ENCODE measurements at regions not wholly inside any gene's neighbourhood (a gene's known extent, or its start where the extent isn't known, plus 50 kb on each side); places are given as distances from the start of the nearest gene placed in this dataset.

DNA sequence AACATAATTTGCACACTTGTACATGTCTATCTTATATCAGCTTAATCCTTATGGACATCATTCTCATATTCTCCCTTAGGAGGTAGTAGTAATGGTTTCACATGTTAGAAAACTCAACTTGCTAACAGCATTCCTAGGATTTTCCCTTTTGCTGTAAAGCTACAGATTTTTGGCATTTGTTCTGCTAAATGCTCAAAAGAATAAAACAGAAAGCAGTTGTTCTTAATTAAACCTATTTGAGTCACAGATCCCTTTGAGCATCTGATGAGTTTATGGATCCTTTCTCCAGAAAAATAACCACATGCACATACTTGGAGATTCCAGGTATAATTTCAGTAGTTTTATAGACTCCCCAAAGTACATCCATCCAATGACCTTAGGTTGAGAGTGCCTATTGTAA, 122.9 kb upstream of the BET1 start:
- no peaks in the 10 kb centered on the region for H3K4me1 ChIP-seq (replicated peaks in 1 of 2; ENCODE audit: control insufficient read depth in 2 of 2, insufficient read depth in 2 of 2, low read length in 2 of 2)
- H3K4me3 ChIP-seq, result no peak overlapping the region
- no peak for TF ChIP-seq ZNF449 (CRISPR knock-in tag; IDR thresholded peaks at IDR 0.05)
- TF ChIP-seq SIN3B (IDR thresholded peaks at IDR 0.05; ENCODE audit: low read depth), result no peak
- TF ChIP-seq TBL1XR1 (IDR thresholded peaks at IDR 0.05; ENCODE audit: low read length in 2 of 2), result no peak
- no peak for TF ChIP-seq ZNF347 (CRISPR knock-in tag; IDR thresholded peaks at IDR 0.05; ENCODE audit: low read depth)
- no peak for TF ChIP-seq CSDE1 (IDR thresholded peaks at IDR 0.05)
- TF ChIP-seq ZBTB7A (IDR thresholded peaks at IDR 0.05; ENCODE audit: borderline replicate concordance, control insufficient read depth, low read depth, low read length), result no peak
- no peak for TF ChIP-seq EP400 (IDR thresholded peaks at IDR 0.05)
- TF ChIP-seq TCFL5 (CRISPR knock-in tag; conservative IDR thresholded peaks at IDR 0.05), result no peak
- no peak for TF ChIP-seq ZBTB26 (CRISPR knock-in tag; IDR thresholded peaks at IDR 0.05)
- no peak for TF ChIP-seq ZBTB8A (IDR thresholded peaks at IDR 0.05; ENCODE audit: partially characterized antibody)
- no peak for TF ChIP-seq TAF9B (IDR thresholded peaks at IDR 0.05; ENCODE audit: partially characterized antibody)
- no peak for TF ChIP-seq KLF13 (tag; IDR thresholded peaks at IDR 0.05; ENCODE audit: borderline replicate concordance, low read depth)
- TF ChIP-seq RUNX1 (IDR thresholded peaks at IDR 0.05; ENCODE audit: low read depth), result no peak
- TF ChIP-seq HDAC1 (IDR thresholded peaks at IDR 0.05), result no peak
- TF ChIP-seq POLR2A (conservative IDR thresholded peaks at IDR 0.05), result no peak
- no peak for TF ChIP-seq NCOR1 (IDR thresholded peaks at IDR 0.05)
- no peak for TF ChIP-seq CBX5 (IDR thresholded peaks at IDR 0.05; ENCODE audit: borderline replicate concordance, low read depth)
- no peak for TF ChIP-seq MLLT1 (IDR thresholded peaks at IDR 0.05)
- TF ChIP-seq PHTF2 (CRISPR knock-in tag; IDR thresholded peaks at IDR 0.05), result no peak
- intact Hi-C loops (cut with micrococcal nuclease), result no loop called here
- CTCF ChIA-PET (ENCODE audit: low intra/inter-chr PET ratio), result no interaction called here
- no peak overlapping the region for H2AFZ ChIP-seq (ENCODE audit: low read depth, low read length)
- no peaks in the 10 kb centered on the region for H3K79me2 ChIP-seq (ENCODE audit: control insufficient read depth, insufficient read depth, low read length)
- H3K9ac ChIP-seq (ENCODE audit: insufficient read depth in 1 of 2, low read depth in 2 of 2, low read length in 2 of 2), result no peak overlapping the region
- no peaks in the 10 kb centered on the region for H3K27me3 ChIP-seq (ENCODE audit: control insufficient read depth in 2 of 2, insufficient read depth in 2 of 2, low read length in 2 of 2)
- no peak overlapping the region for H3K4me2 ChIP-seq (ENCODE audit: insufficient read depth, low read length)
- H3K36me3 ChIP-seq (ENCODE audit: control insufficient read depth, insufficient read depth, low read length), result no peaks in the 10 kb centered on the region
- H4K20me1 ChIP-seq (replicated peaks; ENCODE audit: control insufficient read depth, insufficient read depth, low read length), result no peaks in the 10 kb centered on the region
- no TSS peak for BruUV-seq (replicated peaks)
- H3K9me3 ChIP-seq (replicated peaks; ENCODE audit: control insufficient read depth, insufficient read depth, low read depth, low read length), result no peaks in the 10 kb centered on the region
- in situ Hi-C loops (cut with MboI), result no loop called here
- ATAC-seq (no peak), DNase-seq (ENCODE audit: extremely low read depth in 1 of 4, low spot score in 3 of 4) (no peak), FAIRE-seq (no peak)
- no peak overlapping the region for H3K27ac ChIP-seq (ENCODE audit: extremely low read depth, low read depth, low read length)
- POLR2A ChIA-PET, result no interaction called here
- H3K9me1 ChIP-seq (ENCODE audit: control insufficient read depth, insufficient read depth, low read length), result no peaks in the 10 kb centered on the region
